ENCODE measurements at regions not wholly inside any gene's neighbourhood (a gene's known extent, or its start where the extent isn't known, plus 50 kb on each side); places are given as distances from the start of the nearest gene placed in this dataset.

GRCh38 chr7:52436278-52436677 lies 599.2 kb upstream of the POM121L12 start:
- Histone ChIP-seq H3K27ac (replicated peaks) (no peak overlapping the region), H3K36me3 (no peaks in the 10 kb centered on the region), H3K4me1 (no peaks in the 10 kb centered on the region), H3K9me3 (replicated peaks) (peaks cover 7% of the 10 kb centered on the region), H3K27me3 (ENCODE audit: low read depth) (no peaks in the 10 kb centered on the region), H3K4me3 (no peak overlapping the region)
- TF ChIP-seq CTCF (IDR thresholded peaks at IDR 0.05; ENCODE audit: borderline replicate concordance): no peak
- intact Hi-C loops (cut with micrococcal nuclease): no loop called here
- DNase-seq: no peak

- no peaks in the 10 kb centered on the region for H3K36me3 ChIP-seq
- no peaks in the 10 kb centered on the region for H3K27me3 ChIP-seq (ENCODE audit: low read depth)
- no peak overlapping the region for H3K27ac ChIP-seq (replicated peaks)
- intact Hi-C loops (cut with micrococcal nuclease): no loop called here
- H3K4me3 ChIP-seq: no peak overlapping the region
- TF ChIP-seq CTCF (IDR thresholded peaks at IDR 0.05; ENCODE audit: borderline replicate concordance): no peak
- H3K9me3 ChIP-seq (replicated peaks): peaks cover 17% of the 10 kb centered on the region
- DNase-seq: no peak
- H3K4me1 ChIP-seq: no peaks in the 10 kb centered on the region
These were observed 604.2 kb upstream of the POM121L12 start for GRCh38 chr7:52431082-52431815.

GRCh38 chr7:52423251-52423650 lies 612.2 kb upstream of the POM121L12 start:
- no peak overlapping the region for H3K4me3 ChIP-seq
- intact Hi-C loops (cut with micrococcal nuclease): no loop called here
- H3K9me3 ChIP-seq (replicated peaks): peaks cover 19% of the 10 kb centered on the region
- H3K27me3 ChIP-seq (ENCODE audit: low read depth): no peaks in the 10 kb centered on the region
- no peak overlapping the region for H3K27ac ChIP-seq (replicated peaks)
- no peak for DNase-seq
- no peaks in the 10 kb centered on the region for H3K4me1 ChIP-seq
- TF ChIP-seq CTCF (IDR thresholded peaks at IDR 0.05; ENCODE audit: borderline replicate concordance): no peak
- H3K36me3 ChIP-seq: no peaks in the 10 kb centered on the region

- TF ChIP-seq CTCF (IDR thresholded peaks at IDR 0.05; ENCODE audit: borderline replicate concordance): no peak
- peaks cover 23% of the 10 kb centered on the region for H3K9me3 ChIP-seq (replicated peaks)
- H3K4me1 ChIP-seq: no peaks in the 10 kb centered on the region
- intact Hi-C loops (cut with micrococcal nuclease): no loop called here
- H3K27ac ChIP-seq (replicated peaks): no peak overlapping the region
- no peak for DNase-seq
- H3K27me3 ChIP-seq (ENCODE audit: low read depth): no peaks in the 10 kb centered on the region
- H3K4me3 ChIP-seq: no peak overlapping the region
- H3K36me3 ChIP-seq: no peaks in the 10 kb centered on the region
These were observed 622.4 kb upstream of the POM121L12 start for GRCh38 chr7:52413051-52413450.

GRCh38 chr7:52410032-52410431 lies 625.4 kb upstream of the POM121L12 start:
- intact Hi-C loops (cut with micrococcal nuclease): no loop called here
- Histone ChIP-seq H3K27ac (replicated peaks) (no peak overlapping the region), H3K4me3 (no peak overlapping the region), H3K36me3 (no peaks in the 10 kb centered on the region), H3K9me3 (replicated peaks) (peaks cover 17% of the 10 kb centered on the region), H3K27me3 (ENCODE audit: low read depth) (no peaks in the 10 kb centered on the region), H3K4me1 (no peaks in the 10 kb centered on the region)
- no peak for TF ChIP-seq CTCF (IDR thresholded peaks at IDR 0.05; ENCODE audit: borderline replicate concordance)
- no peak for DNase-seq
